ENCODE measurements at regions not wholly inside any gene's neighbourhood (a gene's known extent, or its start where the extent isn't known, plus 50 kb on each side); places are given as distances from the start of the nearest gene placed in this dataset.
"Not testable (repeated sequence)": the region's sequence is repeated elsewhere in the genome, so short reads cannot be mapped to it uniquely, and the experiment has no call there.

DNA sequence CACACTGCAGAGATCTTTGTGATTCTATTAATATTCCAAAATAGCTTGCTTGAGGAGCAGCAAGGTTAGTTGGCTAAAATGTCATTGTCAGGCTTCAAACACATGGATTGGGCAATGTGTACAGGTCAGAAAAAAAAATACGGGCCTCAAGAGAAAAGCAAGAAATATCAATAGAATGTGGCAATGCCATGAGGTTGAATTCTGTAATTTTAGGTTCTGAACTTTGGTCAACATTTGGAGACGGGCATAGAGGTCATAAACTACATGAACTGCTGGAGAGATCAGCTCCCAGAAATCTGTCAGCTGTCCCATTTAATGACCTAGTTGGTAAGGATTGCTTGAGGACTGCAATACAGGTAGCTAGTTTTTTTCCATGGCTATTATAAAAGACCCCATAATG is 445.8 kb downstream of the HTR1B start:
- DNase-seq (ENCODE audit: insufficient read length): no peak
- TF ChIP-seq POLR2AphosphoS5 (IDR thresholded peaks at IDR 0.05; ENCODE audit: low read depth, low read length): no peak
- no peak for TF ChIP-seq POLR2A (IDR thresholded peaks at IDR 0.05; ENCODE audit: low read depth, low read length)
- no peak for TF ChIP-seq TAF1 (IDR thresholded peaks at IDR 0.05; ENCODE audit: borderline replicate concordance, low read depth, low read length)
- no peak for FAIRE-seq

DNA sequence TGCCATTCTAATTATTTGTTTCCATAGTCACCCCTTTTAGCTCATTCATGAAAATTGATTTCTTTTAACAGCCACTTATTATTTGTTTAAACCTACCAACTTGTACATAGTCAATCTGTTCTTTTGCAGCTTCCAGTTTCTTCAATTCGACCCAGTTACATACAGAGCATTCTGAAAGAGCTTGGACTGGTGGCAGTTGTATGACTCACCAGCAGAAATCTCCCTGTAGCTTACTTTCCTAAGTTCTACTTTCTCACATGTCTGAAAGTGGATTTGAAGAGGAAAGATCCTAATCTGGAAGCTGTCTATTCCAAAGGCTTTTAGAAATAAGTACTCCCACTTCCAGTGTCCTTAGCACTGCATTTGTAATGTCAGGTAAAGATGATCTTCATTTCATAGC is 447.9 kb downstream of the HTR1B start:
- DNase-seq (ENCODE audit: insufficient read length) (no peak), FAIRE-seq (no peak)
- TF ChIP-seq POLR2AphosphoS5 (IDR thresholded peaks at IDR 0.05; ENCODE audit: low read depth, low read length): no peak
- no peak for TF ChIP-seq TAF1 (IDR thresholded peaks at IDR 0.05; ENCODE audit: borderline replicate concordance, low read depth, low read length)
- no peak for TF ChIP-seq POLR2A (IDR thresholded peaks at IDR 0.05; ENCODE audit: low read depth, low read length)

DNA sequence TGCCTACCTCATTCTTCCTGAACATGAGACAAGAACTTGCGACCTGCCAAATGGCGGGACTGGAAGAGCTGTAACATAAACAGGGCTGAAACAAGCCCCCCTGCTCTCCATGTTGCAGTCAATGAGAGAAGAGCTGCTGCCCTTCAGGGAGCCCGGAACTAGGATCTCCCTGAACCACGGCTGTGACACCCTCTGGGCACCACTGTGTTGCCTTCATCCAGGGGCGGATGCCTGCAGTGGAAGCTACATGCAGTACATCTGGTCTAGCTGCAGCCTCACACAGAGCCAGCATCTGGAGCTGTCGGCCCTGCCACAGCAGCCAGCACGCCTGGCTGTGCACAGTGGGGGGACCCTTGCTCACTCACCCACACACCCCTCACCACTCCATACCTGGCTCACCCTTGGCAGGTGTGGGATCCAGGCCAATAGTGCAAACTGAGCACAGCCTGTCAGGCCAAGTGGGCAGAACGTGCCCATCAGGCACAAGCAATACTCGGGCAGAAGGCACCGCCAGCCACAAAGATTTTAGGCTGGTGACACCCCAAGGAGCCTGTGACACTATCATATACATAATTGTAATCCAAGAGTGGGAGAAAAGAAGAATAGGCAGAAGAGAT is 451.3 kb downstream of the HTR1B start:
- no peak for TF ChIP-seq TAF1 (IDR thresholded peaks at IDR 0.05; ENCODE audit: borderline replicate concordance, low read depth, low read length)
- no peak for TF ChIP-seq POLR2A (IDR thresholded peaks at IDR 0.05; ENCODE audit: low read depth, low read length)
- no peak for TF ChIP-seq POLR2AphosphoS5 (IDR thresholded peaks at IDR 0.05; ENCODE audit: low read depth, low read length)
- DNase-seq (ENCODE audit: insufficient read length) (no peak), FAIRE-seq (no peak)

DNA sequence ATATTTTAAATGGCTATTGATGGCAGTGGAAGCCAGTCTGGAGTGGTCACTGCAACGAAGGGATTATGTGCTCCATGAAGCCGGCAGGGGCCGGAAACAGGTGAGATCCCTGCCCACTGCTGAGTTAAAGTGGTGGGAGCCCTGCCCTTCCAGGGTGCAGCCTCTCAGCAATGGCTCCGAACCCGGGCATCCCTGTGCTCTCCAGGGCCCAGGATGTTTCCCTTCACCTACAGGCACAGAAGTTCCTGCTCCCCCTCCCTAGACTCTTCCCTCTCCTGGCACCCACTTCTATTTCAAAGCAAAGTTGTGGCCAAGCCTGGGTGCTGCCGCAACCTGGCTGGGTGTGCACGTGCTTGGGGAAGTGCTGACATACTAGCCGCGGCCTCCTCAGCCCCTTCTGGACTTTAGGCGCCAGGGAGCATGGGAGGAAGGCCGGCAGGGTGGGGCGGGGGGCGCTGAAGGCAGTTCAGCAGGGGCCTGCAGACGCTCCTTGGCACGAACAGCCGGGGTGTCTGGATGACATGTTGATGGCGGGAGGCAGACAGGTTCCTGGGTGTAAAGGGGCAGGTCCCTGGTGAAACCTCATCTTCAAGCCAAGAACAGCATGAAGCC is 452.3 kb downstream of the HTR1B start:
- FAIRE-seq: no peak
- DNase-seq (ENCODE audit: insufficient read length): no peak
- TF ChIP-seq TAF1 (IDR thresholded peaks at IDR 0.05; ENCODE audit: borderline replicate concordance, low read depth, low read length) (no peak), POLR2AphosphoS5 (IDR thresholded peaks at IDR 0.05; ENCODE audit: low read depth, low read length) (no peak), POLR2A (IDR thresholded peaks at IDR 0.05; ENCODE audit: low read depth, low read length) (no peak)

DNA sequence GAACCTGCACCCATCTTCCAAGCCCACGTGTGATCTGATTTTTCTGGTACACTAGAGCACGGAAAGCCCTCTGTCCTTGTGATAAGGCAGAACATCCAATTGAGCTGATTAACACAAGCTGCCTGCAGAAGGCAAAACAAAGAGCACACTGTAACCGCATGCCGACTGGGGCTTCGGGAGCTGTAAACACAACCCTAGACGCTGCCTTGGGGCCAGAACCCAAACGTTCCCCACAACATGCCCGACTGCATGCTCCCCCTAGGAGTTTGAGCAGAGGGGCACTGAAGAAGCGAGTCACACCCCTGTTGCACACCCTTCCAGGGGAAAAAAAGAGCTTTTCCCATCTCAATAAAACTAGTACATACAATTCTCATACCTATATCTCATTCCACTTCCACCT is 470.7 kb downstream of the HTR1B start:
- no peak for FAIRE-seq
- no peak for TF ChIP-seq POLR2A (IDR thresholded peaks at IDR 0.05; ENCODE audit: low read depth, low read length)
- TF ChIP-seq TAF1 (IDR thresholded peaks at IDR 0.05; ENCODE audit: borderline replicate concordance, low read depth, low read length): no peak
- TF ChIP-seq POLR2AphosphoS5 (IDR thresholded peaks at IDR 0.05; ENCODE audit: low read depth, low read length): no peak
- no peak for DNase-seq (ENCODE audit: insufficient read length)

DNA sequence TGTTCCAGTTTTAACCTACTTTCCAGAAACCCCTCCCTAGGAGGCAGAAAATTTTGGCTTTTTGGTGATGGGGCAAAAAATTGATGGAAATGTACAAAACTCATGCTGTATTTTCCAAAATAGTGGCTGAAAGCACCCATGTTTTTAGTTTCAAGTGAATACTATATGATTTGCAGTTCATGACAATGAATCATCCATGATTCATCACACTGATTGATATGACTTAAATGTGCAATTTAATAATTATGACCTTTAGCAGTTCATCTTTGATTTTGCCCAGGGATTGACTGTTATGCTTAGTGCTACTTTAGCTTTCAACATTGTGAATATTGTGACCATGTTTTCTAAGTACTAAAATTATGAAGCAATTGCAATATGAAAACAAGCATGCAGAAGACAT is 478.7 kb downstream of the HTR1B start:
- FAIRE-seq: no peak
- no peak for DNase-seq (ENCODE audit: insufficient read length)
- TF ChIP-seq POLR2AphosphoS5 (IDR thresholded peaks at IDR 0.05; ENCODE audit: low read depth, low read length): no peak
- no peak for TF ChIP-seq TAF1 (IDR thresholded peaks at IDR 0.05; ENCODE audit: borderline replicate concordance, low read depth, low read length)
- TF ChIP-seq POLR2A (IDR thresholded peaks at IDR 0.05; ENCODE audit: low read depth, low read length): no peak

DNA sequence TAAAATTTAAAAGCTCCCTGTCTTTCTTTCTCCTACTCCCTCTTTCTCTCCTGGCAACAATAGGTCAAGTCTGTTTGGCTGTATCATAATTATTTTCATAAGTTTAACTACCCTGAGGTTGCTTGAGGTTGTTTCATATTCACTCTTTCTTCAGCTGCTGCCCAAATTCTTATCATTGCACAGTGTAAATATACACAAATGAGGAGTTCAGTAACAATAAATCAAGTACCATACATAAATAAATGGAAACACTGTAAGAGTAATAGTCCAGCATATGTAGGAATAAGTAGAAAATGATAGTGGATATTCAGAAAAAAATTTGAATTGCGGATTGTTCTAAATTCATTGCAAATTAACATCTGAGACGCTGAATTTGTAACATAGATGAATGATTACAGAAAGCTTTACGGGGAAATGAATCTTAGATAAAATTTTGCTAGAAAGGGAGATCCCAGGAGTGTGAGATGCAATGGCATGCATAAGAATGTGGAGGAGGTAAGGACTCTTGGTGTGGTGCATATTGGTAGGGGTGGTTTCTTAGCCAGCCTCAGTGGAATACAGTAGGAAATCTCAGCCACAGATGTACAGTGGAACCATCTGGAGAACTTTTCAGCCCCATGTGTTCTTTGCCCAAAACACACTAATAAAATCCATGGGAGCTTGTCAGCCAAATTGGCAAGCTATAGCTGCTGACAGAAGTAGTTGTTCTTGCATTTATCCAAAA is 480.7 kb downstream of the HTR1B start:
- TF ChIP-seq POLR2A (IDR thresholded peaks at IDR 0.05; ENCODE audit: low read depth, low read length) (no peak), POLR2AphosphoS5 (IDR thresholded peaks at IDR 0.05; ENCODE audit: low read depth, low read length) (no peak), TAF1 (IDR thresholded peaks at IDR 0.05; ENCODE audit: borderline replicate concordance, low read depth, low read length) (no peak)
- FAIRE-seq (no peak), DNase-seq (ENCODE audit: insufficient read length) (no peak)

DNA sequence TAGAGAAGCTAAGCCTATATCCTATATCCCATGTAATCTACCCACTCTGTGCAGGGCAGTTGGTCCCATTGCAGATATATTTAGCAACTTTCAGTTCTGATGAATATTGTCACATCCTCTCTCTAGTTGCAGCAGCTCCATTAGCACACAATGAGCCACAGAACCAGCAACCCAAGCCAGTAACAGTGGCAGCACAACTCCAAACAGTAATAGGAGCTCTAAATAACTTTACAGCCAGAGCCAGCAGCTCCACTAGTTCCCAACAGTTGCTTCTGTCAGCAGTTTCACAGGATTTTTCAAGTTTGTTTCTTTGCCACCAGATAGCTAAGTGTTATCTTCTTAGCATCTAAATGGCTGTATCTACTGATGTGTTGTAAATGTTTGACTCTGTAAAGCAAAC is 490.8 kb downstream of the HTR1B start:
- DNase-seq (ENCODE audit: insufficient read length) (no peak), FAIRE-seq (no peak)

DNA sequence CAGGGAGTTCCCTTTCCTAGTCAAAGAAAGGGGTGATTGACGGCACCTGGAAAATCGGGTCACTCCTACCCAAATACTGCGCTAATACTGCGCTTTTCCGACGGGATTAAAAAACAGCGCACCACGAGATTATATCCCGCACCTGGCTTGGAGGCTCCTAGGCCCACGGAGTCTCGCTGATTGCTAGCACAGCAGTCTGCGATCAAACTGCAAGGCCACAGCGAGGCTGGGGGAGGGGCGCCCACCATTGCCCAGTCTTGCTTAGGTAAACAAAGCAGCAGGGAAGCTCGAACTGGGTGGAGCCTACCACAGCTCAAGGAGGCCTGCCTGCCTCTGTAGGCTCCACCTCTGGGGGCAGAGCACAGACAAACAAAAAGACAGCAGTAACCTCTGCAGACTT is 504.1 kb downstream of the HTR1B start:
- FAIRE-seq; DNase-seq (ENCODE audit: insufficient read length): not testable (repeated sequence)

More for the DNA sequence above, 490.8 kb downstream of the HTR1B start:
- TF ChIP-seq TAF1 (IDR thresholded peaks at IDR 0.05; ENCODE audit: borderline replicate concordance, low read depth, low read length) (no peak), POLR2A (IDR thresholded peaks at IDR 0.05; ENCODE audit: low read depth, low read length) (no peak), POLR2AphosphoS5 (IDR thresholded peaks at IDR 0.05; ENCODE audit: low read depth, low read length) (no peak)

DNA sequence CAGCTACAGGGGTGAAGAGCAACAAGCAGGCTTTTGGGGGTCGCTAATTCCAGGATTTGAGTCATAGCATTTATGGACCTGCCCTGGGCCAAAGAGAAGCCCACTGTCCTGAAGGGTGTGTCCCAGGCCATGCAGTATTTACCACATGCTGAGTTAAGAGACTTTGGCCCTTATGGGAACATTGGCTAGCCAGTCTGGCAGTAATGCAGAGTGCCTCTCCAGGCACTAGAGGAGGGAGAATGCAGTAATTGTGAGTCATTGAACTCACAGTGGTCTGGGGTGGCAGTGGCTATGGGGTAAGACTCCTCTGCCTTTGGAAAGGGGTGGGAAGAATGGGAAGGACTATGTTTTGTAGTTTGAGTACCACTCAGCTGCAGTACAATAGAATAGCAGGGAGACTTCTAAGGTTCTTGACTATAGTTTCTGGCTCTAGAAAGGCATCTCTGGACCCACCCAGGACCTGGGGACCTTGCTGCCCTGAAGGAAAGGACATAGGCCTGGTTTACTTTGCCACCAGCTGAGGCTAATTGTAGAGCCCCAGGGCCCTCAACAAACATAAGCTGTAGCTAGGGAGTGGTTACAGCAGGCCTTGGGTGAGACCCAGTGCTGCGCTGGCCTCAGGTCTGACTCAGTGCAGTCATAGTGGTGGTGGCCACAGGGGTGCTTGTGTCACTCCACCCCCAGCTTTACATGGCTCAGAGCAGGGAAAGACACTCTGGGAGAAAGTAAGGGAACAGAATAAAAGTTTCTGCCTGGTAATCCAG is 520.9 kb downstream of the HTR1B start:
- no peak for DNase-seq (ENCODE audit: insufficient read length)
- no peak for FAIRE-seq

DNA sequence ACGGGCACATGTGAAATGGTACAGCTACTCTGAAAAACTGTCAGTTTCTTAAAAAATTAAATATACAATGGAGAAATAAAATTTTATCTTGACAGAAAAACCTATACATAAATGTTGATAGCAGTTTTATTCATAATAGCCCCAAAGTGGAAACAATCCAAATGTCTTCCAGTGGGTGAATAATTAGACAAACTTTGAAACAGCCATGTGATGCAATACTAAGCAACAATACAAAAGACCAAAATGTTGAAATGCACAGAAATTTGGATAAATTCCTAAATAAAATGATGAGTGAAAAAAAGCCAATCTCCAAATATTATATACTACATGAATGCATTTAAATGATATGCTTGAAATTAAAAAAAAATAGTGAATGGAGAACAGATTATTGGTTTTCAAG is 523.1 kb downstream of the HTR1B start:
- no peak for FAIRE-seq
- TF ChIP-seq POLR2A (IDR thresholded peaks at IDR 0.05; ENCODE audit: low read depth, low read length) (no peak), TAF1 (IDR thresholded peaks at IDR 0.05; ENCODE audit: borderline replicate concordance, low read depth, low read length) (no peak), POLR2AphosphoS5 (IDR thresholded peaks at IDR 0.05; ENCODE audit: low read depth, low read length) (no peak)
- DNase-seq (ENCODE audit: insufficient read length): no peak

More for the DNA sequence above, 520.9 kb downstream of the HTR1B start:
- no peak for TF ChIP-seq POLR2AphosphoS5 (IDR thresholded peaks at IDR 0.05; ENCODE audit: low read depth, low read length)
- TF ChIP-seq POLR2A (IDR thresholded peaks at IDR 0.05; ENCODE audit: low read depth, low read length): no peak
- TF ChIP-seq TAF1 (IDR thresholded peaks at IDR 0.05; ENCODE audit: borderline replicate concordance, low read depth, low read length): no peak
